HG02623 (cell line): ENCODE measurements at regions not wholly inside any gene's neighbourhood (a gene's known extent, or its start where the extent isn't known, plus 50 kb on each side); places are given as distances from the start of the nearest gene placed in this dataset.
"Not testable (repeated sequence)": the region's sequence is repeated elsewhere in the genome, so short reads cannot be mapped to it uniquely, and the experiment has no call there.

Experiments
- ATAC-seq: cut with Tn5 transposase; IDR thresholded peaks from one replicate; pipeline ENCODE4 v1.9.1; 2021; ENCODE audit warnings: moderate library complexity; ENCODE audit not compliant: unreplicated experiment

DNA sequence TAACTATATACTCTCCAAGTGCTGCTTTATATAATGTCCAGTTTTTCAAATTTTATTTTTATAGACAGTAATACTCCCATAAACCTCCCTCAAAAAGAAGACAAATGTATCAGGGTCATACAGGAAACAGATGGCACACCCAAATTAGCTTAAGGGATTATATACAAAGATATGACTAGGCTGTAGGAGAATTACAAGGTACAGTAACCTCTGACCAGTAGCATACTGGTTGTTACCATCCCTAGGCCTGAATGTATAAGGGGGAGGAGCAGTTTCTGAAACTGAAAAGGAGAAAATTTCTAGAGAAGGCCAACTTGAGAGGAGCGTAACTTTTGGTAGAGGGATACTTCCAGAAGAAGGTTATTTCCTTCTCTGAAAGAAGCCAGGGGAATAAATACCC lies 122.6 kb upstream of the NBPF19 start:
- ATAC-seq: not testable (repeated sequence)

DNA sequence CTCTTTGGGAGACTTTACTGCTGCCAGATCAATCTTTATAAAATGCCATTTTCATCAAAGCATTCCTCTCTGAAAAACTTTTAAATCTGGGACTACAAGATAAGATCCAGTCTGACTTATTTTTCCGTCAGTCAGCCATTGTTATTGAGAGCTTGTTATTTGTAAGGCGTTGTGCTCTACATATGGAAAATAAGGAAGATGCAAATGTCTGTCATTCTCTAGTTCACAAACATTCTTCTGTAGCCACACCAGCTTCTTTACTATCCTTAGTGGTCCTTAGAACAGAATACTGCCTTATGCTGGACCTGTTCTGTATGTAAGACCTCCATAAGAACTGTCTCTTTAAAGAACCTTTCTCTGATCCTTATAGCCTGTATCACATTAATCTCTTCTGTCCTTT lies 120.3 kb upstream of the NBPF19 start:
- ATAC-seq: not testable (repeated sequence)

DNA sequence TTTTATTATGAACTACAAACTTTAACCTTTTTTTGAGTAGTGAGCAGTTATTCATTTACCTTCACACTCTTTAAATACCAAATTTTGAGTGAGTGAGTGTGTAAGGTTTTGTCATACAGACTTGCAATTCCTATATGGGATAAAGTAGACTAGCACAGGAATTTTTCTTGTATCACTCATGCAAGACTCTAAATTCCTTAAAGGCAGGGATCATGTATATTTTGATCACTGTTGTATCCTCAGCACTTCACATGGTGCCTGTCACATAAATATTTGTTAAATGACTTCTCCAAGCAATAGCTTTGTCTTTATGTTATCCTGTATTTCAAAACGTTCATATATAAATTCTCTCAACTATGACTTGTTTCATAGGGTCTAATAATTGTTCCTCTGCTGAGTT lies 119.1 kb upstream of the NBPF19 start:
- ATAC-seq: not testable (repeated sequence)

DNA sequence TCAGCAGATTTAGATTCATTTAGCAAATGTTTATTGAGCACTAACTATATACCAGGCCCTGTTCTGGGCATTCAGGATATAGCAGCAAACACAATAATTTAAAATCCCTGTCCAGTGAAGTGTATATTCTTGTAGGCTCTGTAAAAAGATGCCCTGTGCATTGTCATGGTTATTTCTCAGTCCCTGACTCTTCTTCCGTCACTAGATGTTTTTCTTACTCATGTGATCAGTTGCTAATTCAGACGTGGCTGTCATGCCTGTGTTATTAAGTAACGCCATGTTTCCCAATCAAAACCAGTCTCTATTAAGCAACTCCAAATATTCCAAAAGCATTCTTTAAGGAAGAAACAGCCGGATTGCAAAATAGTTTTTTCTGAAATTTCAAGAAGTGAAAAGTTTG lies 118.7 kb upstream of the NBPF19 start:
- ATAC-seq: not testable (repeated sequence)

DNA sequence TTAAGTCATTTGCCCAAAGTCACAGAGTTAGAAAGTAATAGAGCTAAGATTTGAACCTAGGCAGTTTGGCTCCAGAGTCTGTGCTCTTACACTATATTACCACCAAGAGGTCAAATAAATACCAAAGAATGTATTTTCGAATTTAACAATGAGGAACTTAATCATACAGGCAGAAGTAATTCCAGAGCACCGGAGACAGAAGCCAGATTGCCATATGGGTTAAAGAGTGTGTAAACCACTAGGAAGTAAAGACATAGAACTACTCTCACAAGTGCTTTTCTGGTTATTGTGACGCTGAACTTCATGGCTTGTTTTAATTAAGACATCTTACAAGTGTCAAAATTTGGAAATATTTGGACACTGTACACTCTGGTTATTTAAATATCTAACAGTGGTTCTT lies 114.5 kb upstream of the NBPF19 start:
- ATAC-seq: not testable (repeated sequence)

DNA sequence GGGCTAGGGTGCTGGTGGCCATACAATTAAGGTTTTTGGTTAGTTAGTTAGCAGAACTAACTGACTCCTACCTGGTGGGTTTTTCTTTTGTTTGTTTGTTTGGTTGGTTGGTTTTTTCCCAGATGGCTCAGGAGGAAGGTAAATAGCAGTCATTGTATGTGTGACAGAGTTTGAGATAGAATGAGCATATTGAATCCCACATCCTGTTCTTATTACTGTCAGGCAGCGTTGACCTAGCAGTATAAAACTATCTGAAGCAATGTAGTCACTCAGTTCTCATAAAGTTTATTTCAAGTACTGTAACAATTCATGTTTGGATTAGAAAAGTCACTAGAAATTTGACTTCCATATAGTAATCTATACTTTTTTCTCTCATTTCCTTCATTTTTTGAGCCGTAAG lies 113.5 kb upstream of the NBPF19 start:
- ATAC-seq: not testable (repeated sequence)

DNA sequence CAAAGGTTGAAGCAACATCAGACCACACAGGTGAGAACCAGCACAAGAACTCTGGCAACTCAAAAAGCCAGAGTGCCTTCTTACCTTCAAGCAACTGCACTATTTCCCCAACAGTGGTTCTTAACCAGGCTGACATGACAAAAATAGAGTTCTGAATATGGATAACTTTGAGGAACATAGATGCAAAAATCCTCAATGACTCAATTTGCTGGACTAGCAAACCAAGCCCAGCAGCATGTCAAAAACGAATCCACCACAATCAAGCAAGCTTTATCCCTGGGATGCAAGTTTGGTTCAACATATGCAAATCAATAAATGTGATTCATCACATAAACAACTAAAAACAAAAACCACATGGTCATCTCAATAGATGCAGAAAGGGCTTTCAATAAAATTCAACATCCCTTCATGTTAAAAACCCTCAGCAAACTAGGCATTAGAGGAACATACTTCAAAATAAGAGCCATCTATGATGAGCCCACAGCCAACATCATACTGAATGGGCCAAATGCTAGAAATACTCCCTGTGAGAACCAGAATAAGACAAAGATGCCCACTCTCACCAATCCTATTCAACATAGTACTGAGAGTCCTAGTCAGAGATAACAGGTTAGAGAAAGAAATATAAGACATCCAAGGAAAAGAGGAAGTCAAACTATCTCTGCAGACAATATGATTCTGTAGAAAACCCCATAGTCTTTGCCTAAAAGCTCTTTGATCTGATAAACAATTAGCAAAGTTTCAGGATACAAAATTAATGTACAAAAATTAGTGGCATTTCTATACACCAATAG lies 110.5 kb upstream of the NBPF19 start:
- not testable (repeated sequence) for ATAC-seq

DNA sequence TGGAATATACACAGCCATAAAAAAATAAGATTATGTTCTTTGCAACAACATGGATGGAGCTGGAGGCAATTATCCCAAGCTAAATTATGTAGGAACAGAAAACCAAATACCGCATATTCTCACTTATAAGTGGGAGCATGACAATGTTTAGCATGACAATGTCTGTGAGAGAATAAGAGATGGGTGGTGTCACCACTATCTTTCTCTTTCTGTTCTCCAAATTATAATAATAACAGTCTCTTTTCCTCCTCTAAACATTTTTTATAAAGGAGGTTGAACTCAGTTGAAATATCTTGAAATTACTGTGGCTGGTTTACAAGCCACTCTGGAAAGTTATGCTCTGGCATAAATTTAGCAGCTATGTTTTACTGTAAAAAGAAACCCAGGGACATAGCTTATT lies 108.4 kb upstream of the NBPF19 start:
- ATAC-seq: not testable (repeated sequence)

DNA sequence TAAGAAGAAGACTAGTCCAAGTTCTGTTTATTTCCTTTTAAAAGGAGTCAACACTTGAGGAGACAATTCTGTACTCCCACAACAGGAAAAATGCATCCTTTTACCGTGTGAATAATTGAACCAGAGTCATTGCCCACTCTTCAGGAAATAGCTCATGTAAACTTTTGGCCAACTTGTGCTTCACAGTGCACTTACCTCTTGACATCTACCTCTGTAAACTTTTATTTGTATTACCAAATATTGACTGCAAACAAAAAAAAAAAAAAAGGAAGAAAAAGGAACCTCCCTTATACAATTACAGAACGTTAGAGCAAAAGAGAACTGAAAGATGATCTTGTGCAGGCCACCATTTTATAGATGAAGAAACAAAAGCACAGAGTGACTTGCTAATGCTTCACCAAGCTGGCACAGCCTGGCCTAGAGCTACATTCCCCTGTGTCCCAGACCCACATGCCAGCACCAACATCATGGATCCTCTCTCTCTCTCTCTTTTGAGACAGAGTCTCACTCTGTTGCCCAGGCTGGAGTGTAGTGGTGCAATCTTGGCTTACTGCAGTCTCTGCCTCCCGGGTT lies 107.3 kb upstream of the NBPF19 start:
- ATAC-seq: not testable (repeated sequence)

DNA sequence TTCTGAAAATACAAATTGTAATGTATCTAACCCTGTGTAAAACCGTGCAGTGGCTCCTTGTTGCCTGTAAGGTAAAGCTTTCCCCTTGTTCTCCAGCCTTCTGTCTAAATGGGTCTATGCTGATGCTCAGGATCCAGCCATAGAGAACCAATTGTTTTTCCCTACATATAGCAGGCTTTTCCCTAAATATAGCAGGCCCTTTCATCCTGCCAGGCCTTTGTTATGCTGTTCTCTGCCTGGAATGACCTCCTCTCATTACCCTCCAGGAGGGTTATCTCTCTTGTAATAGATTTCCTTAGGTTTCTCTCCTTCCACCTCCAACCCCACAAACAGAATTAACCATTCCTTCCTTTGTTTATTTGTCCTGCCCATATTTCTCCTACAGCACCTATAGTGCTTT lies 106.5 kb upstream of the NBPF19 start:
- ATAC-seq: not testable (repeated sequence)

DNA sequence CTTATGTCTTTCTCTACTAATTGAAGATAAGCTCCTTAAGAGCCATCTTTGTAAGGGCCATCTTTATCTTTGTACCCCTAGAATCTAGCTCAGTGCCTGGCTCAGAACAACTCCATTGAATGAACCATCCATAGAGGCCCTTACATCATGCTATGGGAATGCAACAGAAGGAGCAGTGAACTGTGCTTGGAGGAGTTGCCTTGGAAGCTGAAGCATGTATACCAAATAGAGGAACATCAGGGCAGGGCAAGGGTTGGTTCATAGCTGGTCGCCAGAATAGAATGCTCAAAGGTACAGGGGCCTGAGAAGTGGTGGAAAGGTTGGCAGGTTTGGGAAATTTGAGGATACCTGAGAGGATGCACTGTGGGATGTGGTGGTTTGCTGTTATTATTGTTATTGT lies 105.8 kb upstream of the NBPF19 start:
- not testable (repeated sequence) for ATAC-seq

DNA sequence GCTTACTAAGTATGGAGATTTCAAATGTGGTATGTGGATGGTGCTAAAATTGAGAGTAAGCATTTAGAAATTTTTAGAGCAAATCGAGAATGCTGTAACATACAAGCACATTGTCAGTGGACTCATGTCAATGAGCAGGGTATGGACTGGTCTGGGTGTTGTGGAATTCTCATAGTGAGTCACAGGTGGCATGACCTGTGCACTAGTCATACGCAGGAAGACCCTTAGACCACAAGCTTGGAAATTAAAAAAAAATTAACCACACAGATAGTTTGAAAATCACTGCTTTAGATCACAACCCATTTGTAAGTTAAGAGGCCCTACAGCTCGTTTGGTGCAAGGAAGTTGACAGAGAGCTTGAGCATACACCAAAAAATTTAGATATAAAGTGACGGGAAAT lies 102.9 kb upstream of the NBPF19 start:
- not testable (repeated sequence) for ATAC-seq

DNA sequence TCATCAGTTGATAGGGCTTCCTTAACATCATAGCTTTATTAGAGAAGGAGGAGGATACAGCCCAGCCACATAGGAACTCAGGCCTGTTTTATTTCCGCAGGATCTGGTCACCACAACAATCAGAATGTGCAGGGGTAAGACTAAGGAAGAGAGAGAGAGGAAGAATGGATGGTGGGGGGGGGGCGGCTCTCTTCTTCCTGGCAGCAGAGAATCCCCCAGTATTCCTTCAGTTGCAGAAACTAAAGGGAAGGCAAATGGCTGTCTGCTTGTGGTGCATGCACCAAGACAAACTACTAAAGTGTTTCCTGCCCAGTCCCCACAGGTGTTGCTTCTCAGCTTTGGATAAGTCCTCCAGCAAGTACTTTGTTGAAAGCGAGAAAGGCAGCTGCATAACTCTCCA lies 96.4 kb upstream of the NBPF19 start:
- ATAC-seq: not testable (repeated sequence)

DNA sequence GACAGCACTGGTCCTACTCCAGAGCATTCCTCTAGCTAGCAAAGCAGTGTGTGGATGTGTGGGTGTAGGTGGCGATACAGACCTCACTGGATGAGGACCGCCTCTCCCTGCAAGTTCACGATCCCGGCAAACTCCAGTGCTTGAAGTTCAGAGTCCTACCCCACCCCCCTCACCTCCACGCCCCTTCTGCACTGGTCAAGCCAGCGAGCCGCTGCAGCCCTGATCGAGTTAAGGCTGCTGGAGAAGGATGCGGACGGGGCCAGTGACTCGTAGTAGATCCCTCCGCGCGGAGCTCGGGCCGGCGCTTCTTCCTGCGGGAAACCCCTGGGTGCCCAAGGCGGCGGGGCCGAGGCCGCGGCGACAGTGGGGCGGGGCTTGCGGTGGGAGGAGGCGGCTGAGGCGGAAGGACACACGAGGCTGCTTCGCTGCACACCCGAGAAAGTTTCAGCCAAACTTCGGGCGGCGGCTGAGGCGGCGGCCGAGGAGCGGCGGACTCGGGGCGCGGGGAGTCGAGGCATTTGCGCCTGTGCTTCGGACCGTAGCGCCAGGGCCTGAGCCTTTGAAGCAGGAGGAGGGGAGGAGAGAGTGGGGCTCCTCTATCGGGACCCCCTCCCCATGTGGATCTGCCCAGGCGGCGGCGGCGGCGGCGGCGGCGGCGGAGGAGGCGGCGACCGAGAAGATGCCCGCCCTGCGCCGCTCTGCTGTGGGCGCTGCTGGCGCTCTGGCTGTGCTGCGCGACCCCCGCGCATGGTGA lies 84.5 kb upstream of the NBPF19 start:
- ATAC-seq: not testable (repeated sequence)

DNA sequence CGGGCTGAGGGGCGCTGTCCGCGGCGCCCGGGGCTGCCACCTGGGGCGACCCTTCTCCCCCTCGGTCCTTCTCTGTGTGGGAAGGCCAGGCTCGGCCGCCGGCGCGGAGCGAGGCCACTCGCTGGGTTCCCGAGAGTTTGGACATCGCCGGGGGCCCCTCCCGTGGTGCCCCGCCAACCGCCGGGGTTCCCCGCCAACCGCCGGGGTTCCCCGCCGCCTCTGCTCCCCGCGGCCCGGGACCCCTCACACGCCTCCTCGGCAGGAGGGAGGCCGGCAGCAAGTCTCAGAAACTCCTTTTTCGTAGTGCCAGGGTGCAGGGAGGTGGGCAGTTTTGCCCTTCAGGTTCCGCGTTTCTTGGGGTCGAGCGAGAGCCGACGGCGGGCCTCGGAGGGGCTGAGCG lies 83.9 kb upstream of the NBPF19 start:
- ATAC-seq: not testable (repeated sequence)

DNA sequence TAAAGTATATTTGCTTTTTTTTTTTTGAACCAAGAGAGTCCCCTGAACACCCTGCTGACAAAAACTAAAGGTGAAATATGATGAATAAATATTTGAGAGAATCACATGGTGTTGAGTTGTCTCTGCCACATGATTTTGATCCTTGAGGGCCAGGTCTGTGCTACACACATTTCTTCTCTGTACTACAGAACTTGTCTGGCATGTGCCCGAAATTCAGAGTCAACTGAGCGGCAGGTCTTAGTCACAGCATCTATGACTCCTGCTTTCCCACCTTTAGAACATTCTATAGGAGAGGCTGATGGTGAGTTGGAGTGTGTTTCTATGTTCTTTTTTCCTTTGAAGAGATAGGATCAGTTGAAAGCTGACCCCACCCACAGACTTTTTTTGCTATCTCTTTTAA lies 79.0 kb upstream of the NBPF19 start:
- not testable (repeated sequence) for ATAC-seq

DNA sequence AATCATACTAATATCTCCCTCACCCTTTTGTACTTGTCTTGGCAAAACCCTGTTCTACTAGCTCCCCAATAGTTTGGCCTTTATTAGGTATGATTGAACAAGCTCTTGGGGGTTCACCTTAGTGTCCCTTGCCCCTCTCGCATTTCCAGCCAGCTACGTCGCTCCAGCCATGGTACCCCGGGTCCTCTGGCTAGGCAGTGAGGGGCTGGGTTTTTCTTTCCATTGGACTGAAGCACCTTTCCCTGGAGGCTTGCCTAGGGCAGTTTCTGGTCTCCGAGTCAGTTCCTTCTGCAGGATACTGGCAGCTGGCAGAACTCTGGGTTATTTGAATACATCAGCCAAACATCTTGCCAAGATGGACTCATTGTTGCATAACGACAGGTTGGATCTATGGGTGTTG lies 76.3 kb upstream of the NBPF19 start:
- not testable (repeated sequence) for ATAC-seq

DNA sequence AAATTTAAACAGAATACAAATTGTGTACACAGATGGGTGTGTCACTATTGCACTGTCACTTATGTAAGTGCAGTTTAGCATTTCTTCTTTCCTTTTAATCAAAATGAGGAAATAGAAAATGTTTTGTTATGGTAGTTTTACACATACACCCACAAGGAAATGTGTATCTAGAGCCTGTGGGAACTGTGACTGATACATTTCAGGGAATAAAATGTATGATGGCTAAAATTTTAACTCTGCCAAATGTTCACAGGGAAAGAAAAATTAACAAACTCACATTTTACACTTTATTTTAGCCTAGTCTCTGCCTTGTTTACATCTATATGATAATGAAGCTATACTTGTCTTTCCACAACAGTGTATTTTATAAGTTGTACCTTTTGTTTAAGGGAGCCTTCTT lies 66.4 kb upstream of the NBPF19 start:
- ATAC-seq: not testable (repeated sequence)

DNA sequence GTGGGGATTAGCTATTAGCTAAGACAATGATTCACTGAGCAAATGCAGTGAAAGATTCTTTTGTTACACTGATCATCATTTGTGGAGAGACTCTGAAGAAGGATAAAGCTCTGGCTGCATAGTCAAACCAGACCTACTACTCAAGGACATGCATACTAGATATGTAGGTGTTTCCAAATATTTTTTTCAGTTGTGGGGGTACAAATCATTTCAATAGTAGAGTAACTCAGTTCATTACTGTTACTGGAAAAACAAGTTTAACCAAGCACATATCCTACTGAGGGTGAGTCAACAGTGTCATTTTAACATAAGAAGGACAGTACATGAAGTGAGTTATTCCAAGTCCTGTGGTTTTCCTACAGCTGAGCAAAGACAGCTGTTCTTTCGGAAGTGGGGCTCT lies 59.5 kb upstream of the NBPF19 start:
- ATAC-seq: not testable (repeated sequence)

DNA sequence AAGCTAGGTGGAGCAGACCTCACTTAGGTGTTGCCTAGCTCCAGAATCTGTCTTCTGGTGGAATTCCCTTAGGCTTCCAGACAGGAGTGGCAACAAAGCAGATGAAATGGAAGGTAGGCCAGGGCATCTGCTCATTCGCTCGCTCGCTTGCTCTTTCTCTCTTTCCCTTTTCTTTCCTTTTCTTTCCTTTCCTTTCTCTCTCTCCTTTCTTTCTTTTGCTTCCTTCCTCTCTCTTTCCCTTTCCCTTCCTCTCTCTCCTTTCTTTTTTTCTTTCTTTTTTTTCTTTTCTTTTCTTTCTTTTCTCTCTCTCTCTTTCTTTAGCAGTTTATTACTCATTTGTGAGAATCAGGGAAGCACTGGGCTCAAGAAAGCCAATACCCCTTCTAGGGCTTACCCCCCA lies 56.1 kb upstream of the NBPF19 start:
- not testable (repeated sequence) for ATAC-seq

DNA sequence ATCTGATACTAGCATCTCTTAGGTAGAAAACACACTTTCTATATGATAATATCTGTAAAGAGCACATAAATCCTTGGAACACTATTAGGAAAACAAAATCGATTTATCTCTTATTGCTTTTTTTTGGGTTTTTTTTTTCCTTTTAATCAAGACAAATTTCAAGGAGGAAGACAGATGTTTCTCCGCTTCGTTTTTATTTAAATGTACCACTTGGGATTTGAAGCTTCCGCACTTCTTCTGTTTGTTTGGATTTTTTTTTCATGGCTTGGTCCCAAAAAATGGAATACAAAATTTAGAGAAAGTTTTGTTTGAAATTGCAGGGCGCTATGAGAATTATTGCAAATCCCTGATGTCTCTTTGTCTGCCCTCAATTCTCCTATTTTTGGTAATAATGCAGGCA lies 51.7 kb upstream of the NBPF19 start:
- not testable (repeated sequence) for ATAC-seq
